ENCODE measurements at regions not wholly inside any gene's neighbourhood (a gene's known extent, or its start where the extent isn't known, plus 50 kb on each side); places are given as distances from the start of the nearest gene placed in this dataset.
"Not testable (repeated sequence)": the region's sequence is repeated elsewhere in the genome, so short reads cannot be mapped to it uniquely, and the experiment has no call there.

DNA sequence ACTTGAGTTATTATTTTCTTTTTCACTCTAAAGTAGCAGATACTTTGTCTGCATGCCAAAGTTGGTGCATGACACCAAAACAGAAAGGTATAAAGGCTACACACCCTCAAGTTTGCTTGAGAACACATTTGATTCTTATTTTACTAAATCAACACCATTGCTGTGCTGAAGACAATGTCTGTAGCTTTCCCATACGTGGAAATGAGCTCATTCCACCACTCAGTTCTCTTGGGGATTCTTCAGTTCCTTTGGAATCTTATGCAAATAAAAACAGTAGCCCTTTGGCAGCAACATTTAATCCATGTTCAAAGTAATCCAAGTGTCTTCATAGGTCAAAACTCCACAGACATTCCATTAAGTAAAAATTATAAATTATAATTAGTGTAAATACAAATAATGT, 264.9 kb downstream of the TLE1 start:
- intact Hi-C loops (cut with micrococcal nuclease; ENCODE audit: unreplicated experiment) = no loop called here
- TF ChIP-seq CTCF (IDR thresholded peaks at IDR 0.05; ENCODE audit: unreplicated experiment) = no peak
- DNase-seq = no peak
- H3K27me3 Mint-ChIP-seq (ENCODE audit: unreplicated experiment) = no peaks in the 10 kb centered on the region
- no peaks in the 10 kb centered on the region for H3K4me1 Mint-ChIP-seq (ENCODE audit: low read depth, unreplicated experiment)
- H3K27ac Mint-ChIP-seq (ENCODE audit: unreplicated experiment) = no peak overlapping the region
- CTCF ChIA-PET = no interaction called here
- H3K9me3 Mint-ChIP-seq (ENCODE audit: low read depth, unreplicated experiment) = peaks cover 11% of the 10 kb centered on the region
- H3K36me3 Mint-ChIP-seq (ENCODE audit: insufficient read depth, unreplicated experiment) = no peaks in the 10 kb centered on the region
- BruUV-seq (replicated peaks) = no TSS peak
- no peak overlapping the region for H3K4me3 Mint-ChIP-seq (ENCODE audit: low read depth, unreplicated experiment)

GRCh38 chr9:81423589-81424326, 265.6 kb downstream of the TLE1 start:
- Mint-ChIP-seq H3K27me3 (ENCODE audit: unreplicated experiment) (no peaks in the 10 kb centered on the region), H3K36me3 (ENCODE audit: insufficient read depth, unreplicated experiment) (no peaks in the 10 kb centered on the region), H3K27ac (ENCODE audit: unreplicated experiment) (no peak overlapping the region), H3K9me3 (ENCODE audit: low read depth, unreplicated experiment) (peaks cover 11% of the 10 kb centered on the region), H3K4me1 (ENCODE audit: low read depth, unreplicated experiment) (no peaks in the 10 kb centered on the region), H3K4me3 (ENCODE audit: low read depth, unreplicated experiment) (no peak overlapping the region)
- no peak for TF ChIP-seq CTCF (IDR thresholded peaks at IDR 0.05; ENCODE audit: unreplicated experiment)
- no peak for DNase-seq
- BruUV-seq (replicated peaks) = no TSS peak
- CTCF ChIA-PET = no interaction called here
- intact Hi-C loops (cut with micrococcal nuclease; ENCODE audit: unreplicated experiment) = no loop called here

- H3K27me3 Mint-ChIP-seq (ENCODE audit: unreplicated experiment); intact Hi-C loops (cut with micrococcal nuclease; ENCODE audit: unreplicated experiment); H3K9me3 Mint-ChIP-seq (ENCODE audit: low read depth, unreplicated experiment); H3K4me3 Mint-ChIP-seq (ENCODE audit: low read depth, unreplicated experiment); CTCF ChIA-PET; H3K36me3 Mint-ChIP-seq (ENCODE audit: insufficient read depth, unreplicated experiment); BruUV-seq (replicated peaks); DNase-seq; H3K27ac Mint-ChIP-seq (ENCODE audit: unreplicated experiment): not testable (repeated sequence)
- H3K4me1 Mint-ChIP-seq (ENCODE audit: low read depth, unreplicated experiment) = peaks cover 13% of the 10 kb centered on the region
Measured at GRCh38 chr9:81421090-81421489, 268.3 kb downstream of the TLE1 start.

- CTCF ChIA-PET = no interaction called here
- intact Hi-C loops (cut with micrococcal nuclease; ENCODE audit: unreplicated experiment) = no loop called here
- Mint-ChIP-seq H3K4me3 (ENCODE audit: low read depth, unreplicated experiment) (no peak overlapping the region), H3K9me3 (ENCODE audit: low read depth, unreplicated experiment) (no peaks in the 10 kb centered on the region), H3K27me3 (ENCODE audit: unreplicated experiment) (no peaks in the 10 kb centered on the region), H3K36me3 (ENCODE audit: insufficient read depth, unreplicated experiment) (no peaks in the 10 kb centered on the region), H3K27ac (ENCODE audit: unreplicated experiment) (no peak overlapping the region), H3K4me1 (ENCODE audit: low read depth, unreplicated experiment) (peaks cover 13% of the 10 kb centered on the region)
- TF ChIP-seq CTCF (IDR thresholded peaks at IDR 0.05; ENCODE audit: unreplicated experiment) = no peak
- DNase-seq = no peak
- no TSS peak for BruUV-seq (replicated peaks)
Measured at GRCh38 chr9:81420024-81420423, 269.3 kb downstream of the TLE1 start.

- no peak overlapping the region for H3K4me3 Mint-ChIP-seq (ENCODE audit: low read depth, unreplicated experiment)
- TF ChIP-seq CTCF (IDR thresholded peaks at IDR 0.05; ENCODE audit: unreplicated experiment) = no peak
- intact Hi-C loops (cut with micrococcal nuclease; ENCODE audit: unreplicated experiment) = loop anchor here (10.0 kb wide), 1 partner anchor 63 kb away; no protein-coding TSS in a partner anchor
- H3K27me3 Mint-ChIP-seq (ENCODE audit: unreplicated experiment) = no peaks in the 10 kb centered on the region
- H3K36me3 Mint-ChIP-seq (ENCODE audit: insufficient read depth, unreplicated experiment) = no peaks in the 10 kb centered on the region
- DNase-seq = no peak
- peak overlapping the region; percentile 12 for H3K27ac Mint-ChIP-seq (ENCODE audit: unreplicated experiment)
- no peaks in the 10 kb centered on the region for H3K9me3 Mint-ChIP-seq (ENCODE audit: low read depth, unreplicated experiment)
- CTCF ChIA-PET = no interaction called here
- no TSS peak for BruUV-seq (replicated peaks)
- H3K4me1 Mint-ChIP-seq (ENCODE audit: low read depth, unreplicated experiment) = peaks cover 13% of the 10 kb centered on the region
Measured at GRCh38 chr9:81417941-81418340, 271.4 kb downstream of the TLE1 start.
